CD4-positive, alpha-beta memory T cell (primary cell): ENCODE measurements at regions not wholly inside any gene's neighbourhood (a gene's known extent, or its start where the extent isn't known, plus 50 kb on each side); places are given as distances from the start of the nearest gene placed in this dataset.
A peak's percentile ranks its signal among the peaks of the same experiment; 100 is the strongest.

ENCODE experiments used
- CTCF ChIA-PET: fragments of 350-600 bp; sonication (Branson Sonifier 250); formaldehyde crosslinking; loops from one replicate; lab custom pipeline; 2021; ENCODE audit warnings: inconsistent platforms; ENCODE audit not compliant: partially characterized antibody; lab: Charles Lee
- POLR2A ChIA-PET: fragments of 350-600 bp; sonication (Branson Sonifier 250); formaldehyde crosslinking; loops from one replicate; lab custom pipeline; 2021; ENCODE audit not compliant: partially characterized antibody; lab: Charles Lee
- DNase-seq, 5 donors: peaks; one replicate each; pipeline versions ENCODE4 v3.0.0 to v3.0.0-alpha.2; 2020 to 2022; ENCODE audit warnings: mixed read lengths in 1 of 5
- H3K27ac ChIP-seq: one replicate; pipeline ENCODE4 v1.7.0; 2013; ENCODE audit warnings: low read depth, low read length
- H3K27me3 ChIP-seq: 2 replicates; pipeline ENCODE4 v1.7.0; 2013; ENCODE audit warnings: mild to moderate bottlenecking, low read length, moderate library complexity; ENCODE audit not compliant: insufficient read depth
- H3K36me3 ChIP-seq: 2 replicates; pipeline ENCODE4 v1.7.0; 2013; ENCODE audit warnings: mild to moderate bottlenecking, low read length, moderate library complexity; ENCODE audit not compliant: insufficient read depth
- H3K4me1 ChIP-seq: 2 replicates; pipeline ENCODE4 v1.7.0; 2013; ENCODE audit warnings: mild to moderate bottlenecking, low read length, moderate library complexity; ENCODE audit not compliant: insufficient read depth
- H3K4me3 ChIP-seq, 2 donors: one replicate each; pipeline ENCODE4 v1.7.0; 2013; ENCODE audit warnings: low read length in 2 of 2, mild to moderate bottlenecking in 1 of 2
- H3K9me3 ChIP-seq, 2 donors: one replicate each; pipeline ENCODE4 v1.7.0; 2013; ENCODE audit warnings: low read length in 2 of 2, control low read depth in 1 of 2; ENCODE audit not compliant: control insufficient read depth in 1 of 2
- H3K27ac Mint-ChIP-seq, 7 donors: one replicate each; pipeline ENCODE4 v1.8.0; 2020 to 2021; ENCODE audit warnings: mixed read lengths in 7 of 7, mild to moderate bottlenecking in 6 of 7, inconsistent platforms in 3 of 7, moderate library complexity in 3 of 7
- H3K27me3 Mint-ChIP-seq, 2 donors: one replicate each; pipeline ENCODE4 v1.8.0; 2020 to 2021; ENCODE audit warnings: mixed read lengths in 2 of 2
- H3K36me3 Mint-ChIP-seq, 2 donors: one replicate each; pipeline ENCODE4 v1.8.0; 2020 to 2021; ENCODE audit warnings: mixed read lengths in 2 of 2, inconsistent platforms in 1 of 2, mild to moderate bottlenecking in 1 of 2
- H3K4me1 Mint-ChIP-seq, 4 donors: one replicate each; pipeline ENCODE4 v1.8.0; 2020 to 2021; ENCODE audit warnings: mixed read lengths in 4 of 4, mild to moderate bottlenecking in 1 of 4
- H3K4me3 Mint-ChIP-seq, 8 donors: one replicate each; pipeline ENCODE4 v1.8.0; 2020 to 2021; ENCODE audit warnings: mixed read lengths in 8 of 8, mild to moderate bottlenecking in 7 of 8, moderate library complexity in 6 of 8, inconsistent platforms in 3 of 8
- H3K9me3 Mint-ChIP-seq, 8 donors: one replicate each; pipeline ENCODE4 v1.8.0; 2020 to 2021; ENCODE audit warnings: mixed read lengths in 8 of 8, mild to moderate bottlenecking in 5 of 8, inconsistent platforms in 3 of 8, moderate library complexity in 1 of 8
- intact Hi-C: fragments of 100-400 bp; cut with micrococcal nuclease; formaldehyde crosslinking; loops from one replicate; pipeline ENCODE4 v1.15.1; 2023

DNA sequence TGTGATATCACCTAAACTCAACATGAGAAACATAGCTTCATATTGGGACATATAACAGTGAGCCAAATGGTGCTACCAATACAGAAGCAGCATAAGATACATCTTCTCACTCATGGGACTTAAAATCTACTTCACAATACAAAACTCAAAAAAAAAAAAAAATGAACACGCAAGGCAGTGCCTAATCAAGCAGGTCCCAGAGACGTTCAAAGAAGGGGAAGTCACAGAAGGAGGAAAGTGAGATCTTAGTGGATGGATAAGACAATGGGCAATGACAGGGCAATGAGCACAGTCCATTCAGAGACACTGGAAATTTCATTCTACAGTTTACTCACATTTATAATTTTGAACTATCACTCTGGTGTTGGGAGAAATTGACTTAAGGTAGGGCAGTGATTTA lies 88.3 kb downstream of the FAM50B start:
- peaks cover 12 to 17% of the 10 kb centered on the region in 2 donors for H3K27me3 Mint-ChIP-seq
- no peak overlapping the region for H3K27ac Mint-ChIP-seq
- Histone ChIP-seq H3K4me1 (no peaks in the 10 kb centered on the region), H3K27me3 (peaks cover 7% of the 10 kb centered on the region), H3K4me3 (no peak overlapping the region), H3K9me3 (no peaks in the 10 kb centered on the region), H3K27ac (no peak overlapping the region), H3K36me3 (no peaks in the 10 kb centered on the region)
- no peaks in the 10 kb centered on the region for H3K4me1 Mint-ChIP-seq
- ChIA-PET CTCF (interaction anchor here (1.7 kb wide), 1 partner anchor 88 kb away, joined by 9 read pairs; the partner anchor contains the start of gene FAM50B), POLR2A (no interaction called here)
- intact Hi-C loops: no loop called here
- DNase-seq: no peak
- no peak overlapping the region for H3K4me3 Mint-ChIP-seq
- H3K36me3 Mint-ChIP-seq: no peaks in the 10 kb centered on the region
- no peaks in the 10 kb centered on the region for H3K9me3 Mint-ChIP-seq

DNA sequence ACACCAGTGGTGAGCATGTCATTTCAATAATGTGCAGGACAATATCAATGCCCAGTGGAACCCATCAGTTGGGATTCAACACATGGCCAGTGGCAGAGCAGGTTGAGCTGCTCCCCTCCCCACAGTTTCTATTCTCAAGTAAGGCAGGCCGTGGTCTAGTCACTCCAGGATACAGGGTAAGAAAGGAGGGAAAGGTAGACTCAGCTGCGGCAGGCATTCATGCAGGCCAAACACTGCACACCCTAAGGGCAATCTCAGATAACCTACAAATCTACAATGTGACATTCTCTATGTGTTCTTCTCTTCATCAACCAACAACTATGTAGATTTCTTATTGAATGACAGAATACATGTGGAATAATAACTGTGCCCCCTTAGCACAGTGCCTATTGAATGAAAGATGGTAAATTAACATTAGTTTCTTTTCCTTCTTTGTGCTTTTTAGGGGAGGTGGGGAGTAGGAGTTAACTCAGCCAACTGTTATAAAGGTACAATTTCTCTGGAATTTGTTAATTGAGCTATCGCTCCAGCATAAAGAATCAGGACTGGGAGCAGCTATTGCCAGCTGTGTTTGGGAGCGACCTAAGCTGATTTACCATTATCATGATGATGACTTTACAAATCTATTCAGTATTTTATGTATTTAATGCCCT lies 89.7 kb downstream of the FAM50B start:
- no peak overlapping the region for H3K4me3 Mint-ChIP-seq
- intact Hi-C loops: no loop called here
- POLR2A ChIA-PET: no interaction called here

DNA sequence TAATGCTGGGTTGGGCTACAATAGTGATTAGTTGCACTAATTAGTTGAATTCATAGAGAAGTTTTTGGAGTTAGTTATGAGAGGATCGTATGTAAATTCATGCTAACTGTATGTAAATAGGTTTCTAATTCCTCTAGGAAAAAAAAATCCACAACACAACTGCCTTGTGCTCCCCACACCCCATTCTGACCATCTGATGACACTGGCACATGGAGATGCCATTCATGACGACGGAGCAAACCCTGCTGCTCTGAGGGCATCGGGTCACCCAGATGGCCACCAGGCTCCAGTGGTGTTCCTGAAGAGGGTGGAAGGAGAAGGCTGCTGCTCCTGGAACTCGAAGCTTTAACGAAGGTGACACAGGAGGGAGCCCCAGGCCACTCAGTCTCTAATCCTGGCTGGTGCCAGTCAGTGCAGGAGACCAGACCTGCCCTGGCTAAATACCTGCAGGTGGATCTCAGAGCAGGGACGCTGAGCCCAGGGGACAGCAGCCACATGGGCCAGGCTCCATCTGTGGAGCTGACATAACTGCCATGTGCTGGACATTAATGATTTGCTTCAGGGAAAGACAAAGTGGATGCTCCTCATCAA lies 90.3 kb downstream of the FAM50B start:
- ChIA-PET POLR2A (no interaction called here), CTCF (interaction anchor here (1.3 kb wide), 1 partner anchor 38 kb away, joined by 3 read pairs; no protein-coding TSS in a partner anchor)
- H3K27ac Mint-ChIP-seq: no peak overlapping the region
- Histone ChIP-seq H3K27me3 (peaks cover 10% of the 10 kb centered on the region), H3K4me3 (no peak overlapping the region), H3K27ac (no peak overlapping the region), H3K4me1 (no peaks in the 10 kb centered on the region), H3K36me3 (no peaks in the 10 kb centered on the region), H3K9me3 (no peaks in the 10 kb centered on the region)
- no peaks in the 10 kb centered on the region for H3K4me1 Mint-ChIP-seq
- intact Hi-C loops: no loop called here
- DNase-seq: no peak
- H3K9me3 Mint-ChIP-seq: no peaks in the 10 kb centered on the region
- H3K27me3 Mint-ChIP-seq: peaks cover 12 to 19% of the 10 kb centered on the region in 2 donors
- no peak overlapping the region for H3K4me3 Mint-ChIP-seq
- H3K36me3 Mint-ChIP-seq: no peaks in the 10 kb centered on the region

More for the DNA sequence above, 89.7 kb downstream of the FAM50B start:
- CTCF ChIA-PET: interaction anchor here (1.0 kb wide), 1 partner anchor 104 kb away, joined by 3 read pairs; no protein-coding TSS in a partner anchor
- no peaks in the 10 kb centered on the region for H3K9me3 ChIP-seq
- no peaks in the 10 kb centered on the region for H3K4me1 ChIP-seq
- H3K36me3 ChIP-seq: no peaks in the 10 kb centered on the region
- Mint-ChIP-seq H3K27ac (no peak overlapping the region), H3K27me3 (peaks cover 12 to 19% of the 10 kb centered on the region in 2 donors), H3K4me1 (no peaks in the 10 kb centered on the region), H3K9me3 (no peaks in the 10 kb centered on the region), H3K36me3 (no peaks in the 10 kb centered on the region)
- peaks cover 7% of the 10 kb centered on the region for H3K27me3 ChIP-seq
- no peak for DNase-seq
- H3K4me3 ChIP-seq: no peak overlapping the region
- H3K27ac ChIP-seq: no peak overlapping the region

DNA sequence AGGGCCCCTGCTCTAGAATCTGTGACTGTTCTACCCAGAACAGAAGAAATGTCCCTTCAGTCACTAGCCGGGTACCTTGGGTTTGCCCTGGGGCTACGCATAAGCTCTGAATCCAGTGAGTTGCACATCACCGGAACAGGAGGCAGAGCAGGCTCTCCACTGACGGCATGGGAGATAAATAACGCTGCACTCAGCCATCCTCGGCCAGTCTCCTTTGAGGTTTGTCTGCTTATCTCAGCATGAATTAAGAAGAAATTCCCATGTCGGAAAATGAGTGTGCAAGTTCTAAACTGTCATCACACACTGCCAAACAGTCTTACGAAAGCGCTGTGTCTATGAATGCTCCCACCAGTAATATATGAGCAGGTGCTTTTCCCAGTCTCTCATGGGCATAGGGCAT lies 90.8 kb downstream of the FAM50B start:
- Histone ChIP-seq H3K27me3 (peaks cover 13% of the 10 kb centered on the region), H3K4me3 (no peak overlapping the region), H3K27ac (no peak overlapping the region), H3K36me3 (no peaks in the 10 kb centered on the region), H3K4me1 (no peaks in the 10 kb centered on the region), H3K9me3 (no peaks in the 10 kb centered on the region)
- DNase-seq: no peak
- H3K9me3 Mint-ChIP-seq: no peaks in the 10 kb centered on the region
- intact Hi-C loops: no loop called here
- ChIA-PET CTCF (interaction anchor here (1.3 kb wide), 1 partner anchor 37 kb away, joined by 3 read pairs; no protein-coding TSS in a partner anchor), POLR2A (interaction anchor here (1.0 kb wide), 1 partner anchor 20 kb away, joined by 3 read pairs; no protein-coding TSS in a partner anchor)
- no peaks in the 10 kb centered on the region for H3K36me3 Mint-ChIP-seq
- no peak overlapping the region for H3K4me3 Mint-ChIP-seq
- peaks cover 17 to 21% of the 10 kb centered on the region in 2 donors for H3K27me3 Mint-ChIP-seq
- no peak overlapping the region for H3K27ac Mint-ChIP-seq
- no peaks in the 10 kb centered on the region for H3K4me1 Mint-ChIP-seq

DNA sequence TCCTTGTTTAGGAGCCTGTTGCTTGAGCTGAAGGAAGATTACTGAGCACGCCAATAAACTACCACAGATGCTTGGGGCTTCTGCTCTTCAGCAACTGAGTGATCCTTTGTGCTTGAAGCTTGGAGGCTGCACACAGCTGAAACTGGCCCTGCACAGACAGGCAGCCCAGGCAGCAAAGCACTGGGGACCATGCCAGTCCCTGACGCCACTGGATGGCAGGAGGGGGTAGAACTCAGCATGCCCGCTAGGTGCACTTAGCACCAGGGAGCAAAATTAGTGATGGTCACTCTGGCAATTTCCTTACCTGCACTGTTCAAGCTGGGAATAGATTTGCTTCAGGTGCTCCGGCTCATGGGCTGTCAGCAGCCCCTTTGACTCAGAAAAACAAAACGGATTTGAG lies 91.5 kb downstream of the FAM50B start:
- H3K36me3 Mint-ChIP-seq: no peaks in the 10 kb centered on the region
- H3K4me3 ChIP-seq: no peak overlapping the region
- intact Hi-C loops: no loop called here
- ChIA-PET POLR2A (interaction anchor here (1.0 kb wide), 1 partner anchor 21 kb away, joined by 3 read pairs; no protein-coding TSS in a partner anchor), CTCF (interaction anchor here (1.3 to 1.4 kb wide), 2 partner anchors 8 to 37 kb away, joined by 3 read pairs; no protein-coding TSS in a partner anchor)
- no peak overlapping the region for H3K4me3 Mint-ChIP-seq
- no peaks in the 10 kb centered on the region for H3K4me1 ChIP-seq
- H3K36me3 ChIP-seq: no peaks in the 10 kb centered on the region
- no peak overlapping the region for H3K27ac ChIP-seq
- H3K9me3 ChIP-seq: no peaks in the 10 kb centered on the region
- H3K9me3 Mint-ChIP-seq: no peaks in the 10 kb centered on the region
- H3K27me3 Mint-ChIP-seq: peaks cover 19 to 24% of the 10 kb centered on the region in 2 donors
- H3K27me3 ChIP-seq: peaks cover 14% of the 10 kb centered on the region
- H3K27ac Mint-ChIP-seq: no peak overlapping the region
- DNase-seq: no peak
- no peaks in the 10 kb centered on the region for H3K4me1 Mint-ChIP-seq

DNA sequence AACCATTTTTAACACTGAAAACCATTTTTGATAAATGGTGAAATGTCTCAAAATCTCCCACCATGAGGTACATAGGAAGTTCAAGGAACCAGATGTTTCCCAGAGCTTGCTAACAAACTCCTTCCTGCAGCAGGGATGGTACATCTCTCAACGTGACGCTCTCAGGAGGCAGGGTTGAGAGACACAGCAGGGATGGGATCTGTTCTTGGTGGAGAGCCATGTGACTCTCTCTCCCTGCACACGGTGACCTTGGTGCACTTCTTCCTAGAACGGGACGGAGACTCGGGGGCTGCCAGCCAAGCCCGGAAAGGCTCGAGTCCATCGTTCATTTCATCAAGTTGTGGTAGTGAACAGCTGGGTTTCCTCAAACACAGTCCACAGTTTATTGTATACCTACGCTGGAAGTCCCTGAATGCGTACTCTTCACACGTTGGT lies 94.2 kb downstream of the FAM50B start:
- no peaks in the 10 kb centered on the region for H3K9me3 ChIP-seq
- peaks cover 14% of the 10 kb centered on the region for H3K27me3 ChIP-seq
- no peak overlapping the region for H3K4me3 ChIP-seq
- Mint-ChIP-seq H3K4me3 (no peak overlapping the region), H3K27me3 (peaks cover 21 to 36% of the 10 kb centered on the region in 2 donors), H3K27ac (no peak overlapping the region), H3K4me1 (no peaks in the 10 kb centered on the region), H3K36me3 (no peaks in the 10 kb centered on the region), H3K9me3 (peaks cover 0 to under 1% (median 0%) of the 10 kb centered on the region in 8 donors)
- H3K4me1 ChIP-seq: no peaks in the 10 kb centered on the region
- CTCF ChIA-PET: no interaction called here
- no peaks in the 10 kb centered on the region for H3K36me3 ChIP-seq
- DNase-seq: no peak
- H3K27ac ChIP-seq: no peak overlapping the region
- intact Hi-C loops: no loop called here
- POLR2A ChIA-PET: no interaction called here

DNA sequence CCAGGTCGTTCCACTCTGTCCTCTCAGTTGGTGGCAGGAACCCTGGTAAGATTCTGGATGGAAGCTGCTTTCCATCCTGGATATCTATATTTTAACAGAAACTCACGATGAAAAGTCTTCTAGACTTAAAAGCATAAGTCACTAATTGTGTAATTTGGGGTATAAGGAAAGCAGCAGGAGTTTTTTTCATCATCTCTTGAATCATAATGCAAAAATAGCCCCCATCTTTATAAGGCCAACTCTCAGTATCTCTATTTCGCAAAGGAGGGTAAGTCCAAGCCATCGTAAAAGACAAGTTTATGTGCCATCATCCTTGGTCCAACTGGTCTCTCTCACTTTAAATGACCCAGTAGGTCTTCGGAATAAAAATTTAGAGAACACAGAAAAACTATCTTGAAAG lies 95.1 kb downstream of the FAM50B start:
- Histone ChIP-seq H3K9me3 (no peaks in the 10 kb centered on the region), H3K27me3 (peaks cover 14% of the 10 kb centered on the region), H3K4me1 (no peaks in the 10 kb centered on the region), H3K27ac (no peak overlapping the region), H3K4me3 (no peak overlapping the region), H3K36me3 (no peaks in the 10 kb centered on the region)
- DNase-seq: no peak
- intact Hi-C loops: no loop called here
- Mint-ChIP-seq H3K4me3 (no peak overlapping the region), H3K4me1 (no peaks in the 10 kb centered on the region), H3K27ac (peak overlapping the region in 1 of 7 donors; percentile 27), H3K9me3 (peaks cover 0 to 2% (median 0%) of the 10 kb centered on the region in 8 donors), H3K36me3 (no peaks in the 10 kb centered on the region), H3K27me3 (peaks cover 27 to 37% of the 10 kb centered on the region in 2 donors)
- ChIA-PET CTCF (interaction anchor here (1.3 kb wide), 1 partner anchor 201 kb away, joined by 4 read pairs; no protein-coding TSS in a partner anchor), POLR2A (no interaction called here)
